Esophagus muscularis mucosa (tissue), 4 donors: ENCODE measurements at regions not wholly inside any gene's neighbourhood (a gene's known extent, or its start where the extent isn't known, plus 50 kb on each side); places are given as distances from the start of the nearest gene placed in this dataset.
"Not testable (repeated sequence)": the region's sequence is repeated elsewhere in the genome, so short reads cannot be mapped to it uniquely, and the experiment has no call there.

Experiments used
- DNase-seq: peaks from one replicate; pipeline ENCODE4 v3.0.0-alpha.2; 2017; ENCODE audit errors: extremely low spot score
- H3K27ac ChIP-seq, 4 donors: fragments of 200-600 bp; sonication (generic); replicated peaks in 1 of 4; 1 replicate in 3 of 4; 2 replicates in 1 of 4; pipeline ENCODE4 v1.5.1; 2016 to 2019; ENCODE audit warnings: mild to moderate bottlenecking in 1 of 4
- H3K27me3 ChIP-seq, 4 donors: fragments of 200-600 bp; sonication (generic); one replicate each; pipeline versions ENCODE4 v1.5.1 to v1.6.0; 2016 to 2019
- H3K36me3 ChIP-seq, 4 donors: fragments of 200-600 bp; sonication (generic); one replicate each; pipeline ENCODE4 v1.5.1; 2016 to 2019
- H3K4me1 ChIP-seq, 4 donors: fragments of 200-600 bp; sonication (generic); one replicate each; pipeline ENCODE4 v1.5.1; 2016 to 2019
- H3K4me3 ChIP-seq, 4 donors: fragments of 200-600 bp; sonication (generic); 1 replicate in 2 of 4; 2 replicates in 2 of 4; pipeline ENCODE4 v1.5.1; 2016 to 2019; ENCODE audit warnings: mild to moderate bottlenecking in 4 of 4, moderate library complexity in 1 of 4
- H3K9me3 ChIP-seq, 4 donors: fragments of 200-600 bp; sonication (generic); 1 replicate in 3 of 4; 2 replicates in 1 of 4; pipeline ENCODE4 v1.5.1; 2016 to 2019
- EP300 ChIP-seq: sonication (generic); formaldehyde crosslinking; IDR thresholded peaks from one replicate; pipeline ENCODE4 v1.6.1; 2017; ENCODE audit warnings: antibody characterized with exemption
- POLR2A ChIP-seq: fragments of 450-650 bp; IDR thresholded peaks from one replicate; pipeline ENCODE4 v1.6.1; 2017; ENCODE audit warnings: antibody characterized with exemption, moderate library complexity, mild to moderate bottlenecking, low read depth
- POLR2AphosphoS5 ChIP-seq, 2 donors: sonication (generic); formaldehyde crosslinking; IDR thresholded peaks; one replicate each; pipeline ENCODE4 v1.6.1; 2017; ENCODE audit warnings: antibody characterized with exemption in 2 of 2
- WGBS: methylation state at CpG from one replicate; pipeline ENCODE4 v1.1.5; 2018; 5-methylcytosine and 5-hydroxymethylcytosine counted together
- intact Hi-C: fragments of 100-400 bp; cut with DNase I; formaldehyde crosslinking; loops from one replicate; pipeline ENCODE4 v1.15.1; 2023
- TF ChIP-seq, protein P1 (sequence below), 3 experiments: fragments of 200-600 bp in 2 of 3; fragments of 450-650 bp in 1 of 3; sonication (generic) in 2 of 3; IDR thresholded peaks; one replicate each; pipeline ENCODE4 v1.5.1; 2017 to 2019; ENCODE audit warnings: antibody characterized with exemption in 3 of 3, mild to moderate bottlenecking in 2 of 3, moderate library complexity in 1 of 3

DNA sequence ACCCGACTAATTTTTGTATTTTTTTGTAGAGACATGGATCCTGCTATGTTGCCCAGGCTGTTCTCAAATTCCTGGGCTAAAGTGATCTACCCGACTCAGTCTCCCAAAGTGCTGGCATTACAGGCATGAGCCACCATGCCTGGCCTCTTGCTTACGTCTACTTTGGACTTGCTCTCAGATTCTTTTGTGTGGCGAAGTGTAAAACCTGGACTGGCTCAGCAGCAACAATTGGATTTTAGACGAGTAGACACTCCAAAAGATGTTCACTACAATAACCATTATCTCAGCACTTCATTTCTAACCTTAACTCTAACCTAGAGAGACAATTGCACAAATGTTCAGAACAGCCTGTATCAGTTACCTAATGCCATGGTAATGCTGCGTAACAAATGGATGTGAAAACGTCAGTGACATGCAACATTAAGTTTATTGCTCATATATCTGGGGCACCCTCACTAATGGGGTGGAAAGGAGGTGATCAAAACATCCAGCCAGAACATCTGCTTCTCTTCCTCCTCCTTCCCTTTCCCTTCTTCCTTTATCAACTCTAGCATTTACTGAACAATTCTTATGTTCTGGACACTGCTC, 124.9 kb upstream of the MRI1 start:
- Histone ChIP-seq H3K36me3 (no peaks in the 10 kb centered on the region), H3K4me1 (no peaks in the 10 kb centered on the region), H3K27ac (no peak overlapping the region), H3K4me3 (no peak overlapping the region), H3K27me3 (peaks cover 0 to 19% (median 1%) of the 10 kb centered on the region in 4 donors), H3K9me3 (peaks cover 0 to 9% (median 6%) of the 10 kb centered on the region in 4 donors)
- intact Hi-C loops = no loop called here
- TF ChIP-seq POLR2AphosphoS5 (IDR thresholded peaks at IDR 0.05) (no peak), POLR2A (no peak), EP300 (no peak)
- TF ChIP-seq, protein P1, sequence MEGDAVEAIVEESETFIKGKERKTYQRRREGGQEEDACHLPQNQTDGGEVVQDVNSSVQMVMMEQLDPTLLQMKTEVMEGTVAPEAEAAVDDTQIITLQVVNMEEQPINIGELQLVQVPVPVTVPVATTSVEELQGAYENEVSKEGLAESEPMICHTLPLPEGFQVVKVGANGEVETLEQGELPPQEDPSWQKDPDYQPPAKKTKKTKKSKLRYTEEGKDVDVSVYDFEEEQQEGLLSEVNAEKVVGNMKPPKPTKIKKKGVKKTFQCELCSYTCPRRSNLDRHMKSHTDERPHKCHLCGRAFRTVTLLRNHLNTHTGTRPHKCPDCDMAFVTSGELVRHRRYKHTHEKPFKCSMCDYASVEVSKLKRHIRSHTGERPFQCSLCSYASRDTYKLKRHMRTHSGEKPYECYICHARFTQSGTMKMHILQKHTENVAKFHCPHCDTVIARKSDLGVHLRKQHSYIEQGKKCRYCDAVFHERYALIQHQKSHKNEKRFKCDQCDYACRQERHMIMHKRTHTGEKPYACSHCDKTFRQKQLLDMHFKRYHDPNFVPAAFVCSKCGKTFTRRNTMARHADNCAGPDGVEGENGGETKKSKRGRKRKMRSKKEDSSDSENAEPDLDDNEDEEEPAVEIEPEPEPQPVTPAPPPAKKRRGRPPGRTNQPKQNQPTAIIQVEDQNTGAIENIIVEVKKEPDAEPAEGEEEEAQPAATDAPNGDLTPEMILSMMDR (IDR thresholded peaks at IDR 0.05) = no peak
- DNase-seq = no peak
- 64% methylated on average over 7 of the region's 7 CpGs for WGBS

DNA sequence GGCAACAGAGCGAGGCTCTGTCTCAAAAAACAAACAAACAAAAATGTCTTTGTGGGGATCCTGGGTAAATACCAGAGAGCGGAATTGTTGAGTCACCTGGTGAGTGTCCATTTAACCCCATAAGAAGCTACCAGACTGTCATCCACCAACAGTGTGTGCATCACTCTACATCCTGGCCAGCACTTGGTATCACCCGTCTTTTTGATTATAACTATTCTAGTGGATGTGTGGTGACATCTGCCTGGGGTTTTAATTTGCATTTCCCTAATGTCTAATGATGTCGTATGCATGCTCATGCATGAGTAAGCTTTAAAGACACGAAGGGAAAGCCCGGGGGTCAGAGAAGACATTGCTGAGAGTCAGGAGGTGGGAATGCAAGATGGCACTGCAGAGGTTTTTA, 126.7 kb upstream of the MRI1 start:
- no peak overlapping the region for H3K27ac ChIP-seq
- H3K4me3 ChIP-seq = no peak overlapping the region
- H3K36me3 ChIP-seq = no peaks in the 10 kb centered on the region
- no peak for DNase-seq
- intact Hi-C loops = no loop called here
- peaks cover 0 to 19% (median under 1%) of the 10 kb centered on the region in 4 donors for H3K27me3 ChIP-seq
- 90% methylated on average over 6 of the region's 6 CpGs for WGBS
- H3K4me1 ChIP-seq = peaks cover 0 to 6% (median 4%) of the 10 kb centered on the region in 4 donors
- TF ChIP-seq POLR2A = no peak
- no peak for TF ChIP-seq POLR2AphosphoS5 (IDR thresholded peaks at IDR 0.05)
- TF ChIP-seq EP300 = no peak
- TF ChIP-seq, protein P1 (IDR thresholded peaks at IDR 0.05) = no peak
- H3K9me3 ChIP-seq = peaks cover 0 to 9% (median 6%) of the 10 kb centered on the region in 4 donors

DNA sequence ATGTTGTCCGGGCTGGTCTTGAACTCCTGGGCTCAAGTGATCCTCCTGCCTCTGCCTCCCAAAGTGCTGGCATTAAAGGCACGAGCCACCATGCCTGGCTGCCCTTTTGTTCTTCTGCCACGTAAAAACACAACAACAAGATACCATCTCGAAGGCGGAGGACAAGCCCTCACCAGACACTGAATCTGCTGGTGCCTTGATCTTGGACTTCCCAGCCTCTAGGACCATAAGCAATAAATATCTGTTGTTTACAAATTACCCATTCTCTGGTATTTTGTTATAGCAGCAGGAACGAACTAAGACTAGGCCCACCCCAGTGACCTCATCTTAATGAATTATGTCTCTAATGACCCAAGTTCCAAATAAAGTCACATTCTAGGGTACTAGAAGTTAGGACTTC, 128.4 kb upstream of the CACNA1A start:
- DNase-seq = no peak
- TF ChIP-seq, protein P1 (IDR thresholded peaks at IDR 0.05) = no peak
- TF ChIP-seq EP300 = no peak
- no peak for TF ChIP-seq POLR2AphosphoS5 (IDR thresholded peaks at IDR 0.05)
- no peak for TF ChIP-seq POLR2A
- peaks cover 0 to 24% (median 0%) of the 10 kb centered on the region in 4 donors for H3K27me3 ChIP-seq
- 81% methylated on average over 6 of the region's 6 CpGs for WGBS
- no peak overlapping the region for H3K4me3 ChIP-seq
- H3K36me3 ChIP-seq = no peaks in the 10 kb centered on the region
- H3K4me1 ChIP-seq = peaks cover 0 to 7% (median 5%) of the 10 kb centered on the region in 4 donors
- H3K9me3 ChIP-seq = peaks cover 0 to 9% (median 6%) of the 10 kb centered on the region in 4 donors
- no peak overlapping the region for H3K27ac ChIP-seq
- intact Hi-C loops = no loop called here

DNA sequence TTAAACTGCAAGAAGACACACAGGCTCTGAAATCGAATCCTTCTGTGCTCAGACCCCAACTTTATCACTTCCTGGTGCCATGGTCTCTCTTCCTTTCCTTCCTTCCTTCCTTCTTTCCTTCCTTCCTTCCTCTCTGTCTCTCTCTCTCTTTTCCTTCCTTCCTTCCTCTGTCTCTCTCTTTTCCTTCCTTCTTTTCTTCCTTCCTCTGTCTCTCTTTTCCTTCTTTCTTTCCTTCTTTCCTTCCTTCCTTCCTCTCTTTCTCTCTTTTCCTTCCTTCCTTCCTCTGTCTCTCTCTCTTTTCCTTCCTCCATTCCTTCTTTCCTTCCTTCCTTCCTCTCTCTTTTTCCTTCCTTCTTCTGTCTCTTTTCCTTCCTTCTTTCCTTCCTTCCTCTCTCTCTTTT, 127.2 kb upstream of the CACNA1A start:
- Histone ChIP-seq H3K27ac (no peak overlapping the region), H3K36me3 (no peaks in the 10 kb centered on the region), H3K9me3 (peaks cover 0 to 6% (median 2%) of the 10 kb centered on the region in 4 donors), H3K27me3 (peaks cover 0 to 33% (median 0%) of the 10 kb centered on the region in 4 donors), H3K4me1 (peaks cover 0 to 7% (median 5%) of the 10 kb centered on the region in 4 donors), H3K4me3 (no peak overlapping the region)
- intact Hi-C loops = no loop called here
- no peak for DNase-seq
- TF ChIP-seq POLR2AphosphoS5 (IDR thresholded peaks at IDR 0.05) (no peak), EP300 (no peak), POLR2A (no peak)
- TF ChIP-seq, protein P1 (IDR thresholded peaks at IDR 0.05) = no peak
- WGBS = 62% methylated on average over 1 of the region's 1 CpG

DNA sequence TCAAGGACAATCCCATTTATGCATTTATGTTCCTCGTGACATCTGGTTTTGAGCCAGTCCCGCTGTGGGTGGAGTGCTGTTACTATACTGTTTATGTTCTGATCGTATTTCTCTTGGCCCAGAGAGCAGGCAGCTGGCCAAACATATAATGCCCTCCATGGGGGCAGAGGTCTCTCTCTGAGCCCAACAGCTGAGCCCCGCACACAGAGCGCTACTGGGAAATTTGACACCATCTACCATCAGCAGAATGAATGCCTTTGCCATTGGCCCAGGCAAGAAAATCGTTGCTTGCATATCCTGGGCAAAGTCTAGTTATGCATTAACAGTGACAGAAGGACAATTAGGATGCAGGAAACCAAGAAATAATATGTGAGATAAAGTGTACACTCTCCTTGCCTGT, 126.8 kb upstream of the CACNA1A start:
- peaks cover 0 to 6% (median 2%) of the 10 kb centered on the region in 4 donors for H3K9me3 ChIP-seq
- peaks cover 0 to 33% (median under 1%) of the 10 kb centered on the region in 4 donors for H3K27me3 ChIP-seq
- H3K36me3 ChIP-seq = no peaks in the 10 kb centered on the region
- no peak for DNase-seq
- peaks cover 0 to 7% (median 5%) of the 10 kb centered on the region in 4 donors for H3K4me1 ChIP-seq
- intact Hi-C loops = no loop called here
- H3K27ac ChIP-seq = no peak overlapping the region
- TF ChIP-seq, protein P1 (IDR thresholded peaks at IDR 0.05) = no peak
- TF ChIP-seq POLR2A = no peak
- no peak for TF ChIP-seq EP300
- no peak for TF ChIP-seq POLR2AphosphoS5 (IDR thresholded peaks at IDR 0.05)
- 3% methylated on average over 6 of the region's 6 CpGs for WGBS
- no peak overlapping the region for H3K4me3 ChIP-seq

DNA sequence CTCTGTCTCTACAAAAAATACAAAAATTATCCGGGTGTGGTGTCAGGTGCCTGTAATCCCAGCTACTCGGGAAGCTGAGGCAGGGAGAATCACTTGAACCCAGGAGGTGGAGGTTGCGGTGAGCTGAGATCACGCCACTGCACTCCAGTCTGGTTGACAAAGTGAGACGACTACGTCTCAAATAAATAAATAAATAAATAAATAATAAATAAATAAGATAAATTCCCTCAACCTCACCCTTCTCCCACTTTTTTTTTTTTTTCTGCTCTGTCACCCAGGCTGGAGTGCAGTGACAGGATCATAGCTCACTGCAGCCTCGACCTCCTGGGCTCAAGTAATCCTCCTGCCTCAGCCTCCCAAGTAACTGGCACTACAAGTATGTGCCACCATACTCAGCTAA, 125.9 kb upstream of the CACNA1A start:
- 90% methylated on average over 7 of the region's 7 CpGs for WGBS
- intact Hi-C loops, DNase-seq, H3K27ac ChIP-seq, H3K9me3 ChIP-seq, H3K36me3 ChIP-seq, H3K4me3 ChIP-seq, H3K4me1 ChIP-seq: not testable (repeated sequence)
- peaks cover 0 to 33% (median 4%) of the 10 kb centered on the region in 4 donors for H3K27me3 ChIP-seq
